RWPE2 (cell line): ENCODE measurements at regions not wholly inside any gene's neighbourhood (a gene's known extent, or its start where the extent isn't known, plus 50 kb on each side); places are given as distances from the start of the nearest gene placed in this dataset.
"Not testable (repeated sequence)": the region's sequence is repeated elsewhere in the genome, so short reads cannot be mapped to it uniquely, and the experiment has no call there.

ENCODE experiments used
- ATAC-seq: fragments of 200-7000 bp; cut with Tn5 transposase; 3 replicates; pipeline ENCODE4 v1.9.1; 2021; ENCODE audit warnings: low read depth
- DNase-seq: peaks from one replicate; pipeline ENCODE4 v3.0.0-alpha.2; 2020; ENCODE audit warnings: low spot score
- H3K27ac ChIP-seq: fragments of 450-650 bp; 2 replicates; pipeline ENCODE4 v1.5.1; 2017; ENCODE audit warnings: mild to moderate bottlenecking; ENCODE audit not compliant: poor library complexity, severe bottlenecking
- H3K27me3 ChIP-seq: fragments of 250-450 bp; sonication (Bioruptor Pico); 2 replicates; pipeline ENCODE4 v1.5.1; 2021; ENCODE audit warnings: mild to moderate bottlenecking, moderate library complexity; ENCODE audit not compliant: insufficient read depth, poor library complexity, severe bottlenecking
- H3K36me3 ChIP-seq: fragments of 250-450 bp; sonication (Bioruptor Pico); 2 replicates; pipeline ENCODE4 v1.5.1; 2020; ENCODE audit warnings: low read depth, mild to moderate bottlenecking, moderate library complexity
- H3K4me1 ChIP-seq: fragments of 250-450 bp; sonication (Bioruptor Pico); 2 replicates; pipeline ENCODE4 v1.5.1; 2021; ENCODE audit warnings: mild to moderate bottlenecking, moderate library complexity; ENCODE audit not compliant: insufficient read depth, poor library complexity, severe bottlenecking
- H3K4me3 ChIP-seq: fragments of 250-450 bp; sonication (Bioruptor Pico); 2 replicates; pipeline ENCODE4 v1.5.1; 2021; ENCODE audit warnings: mild to moderate bottlenecking, moderate library complexity; ENCODE audit not compliant: severe bottlenecking
- H3K9me3 ChIP-seq: fragments of 250-450 bp; sonication (Bioruptor Pico); 2 replicates; pipeline ENCODE4 v1.5.1; 2021; ENCODE audit warnings: mild to moderate bottlenecking, moderate library complexity; ENCODE audit not compliant: severe bottlenecking
- TF ChIP-seq, protein P1 (sequence below): fragments of 450-650 bp; IDR thresholded peaks from one replicate; pipeline ENCODE4 v1.5.1; 2017; ENCODE audit warnings: mild to moderate bottlenecking, moderate library complexity; ENCODE audit not compliant: poor library complexity, severe bottlenecking

DNA sequence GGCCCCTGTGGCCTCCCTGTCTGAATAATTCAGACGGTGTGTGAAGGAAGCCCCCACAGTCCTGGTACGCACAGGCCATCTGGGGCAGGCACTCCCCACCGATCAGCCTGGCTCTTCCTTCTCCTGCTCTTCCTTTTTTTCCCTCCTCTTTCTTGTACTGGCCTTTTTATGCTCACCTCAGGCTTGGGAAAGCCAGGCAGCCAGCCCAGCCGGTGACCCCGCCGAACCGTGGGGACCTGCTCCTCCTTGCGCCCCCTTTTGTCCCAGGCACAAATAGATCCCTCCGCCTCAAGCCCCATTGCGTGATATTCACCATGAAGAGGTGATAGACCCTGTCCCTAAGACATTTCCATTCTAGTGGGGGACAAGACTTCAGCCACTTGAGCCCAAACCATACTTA, 80.2 kb upstream of the BRD7 start:
- ATAC-seq (no peak), DNase-seq (no peak)
- Histone ChIP-seq H3K27me3 (no peaks in the 10 kb centered on the region), H3K4me1 (no peaks in the 10 kb centered on the region), H3K9me3 (no peaks in the 10 kb centered on the region), H3K27ac (no peak overlapping the region), H3K36me3 (no peaks in the 10 kb centered on the region), H3K4me3 (no peak overlapping the region)
- TF ChIP-seq, protein P1, sequence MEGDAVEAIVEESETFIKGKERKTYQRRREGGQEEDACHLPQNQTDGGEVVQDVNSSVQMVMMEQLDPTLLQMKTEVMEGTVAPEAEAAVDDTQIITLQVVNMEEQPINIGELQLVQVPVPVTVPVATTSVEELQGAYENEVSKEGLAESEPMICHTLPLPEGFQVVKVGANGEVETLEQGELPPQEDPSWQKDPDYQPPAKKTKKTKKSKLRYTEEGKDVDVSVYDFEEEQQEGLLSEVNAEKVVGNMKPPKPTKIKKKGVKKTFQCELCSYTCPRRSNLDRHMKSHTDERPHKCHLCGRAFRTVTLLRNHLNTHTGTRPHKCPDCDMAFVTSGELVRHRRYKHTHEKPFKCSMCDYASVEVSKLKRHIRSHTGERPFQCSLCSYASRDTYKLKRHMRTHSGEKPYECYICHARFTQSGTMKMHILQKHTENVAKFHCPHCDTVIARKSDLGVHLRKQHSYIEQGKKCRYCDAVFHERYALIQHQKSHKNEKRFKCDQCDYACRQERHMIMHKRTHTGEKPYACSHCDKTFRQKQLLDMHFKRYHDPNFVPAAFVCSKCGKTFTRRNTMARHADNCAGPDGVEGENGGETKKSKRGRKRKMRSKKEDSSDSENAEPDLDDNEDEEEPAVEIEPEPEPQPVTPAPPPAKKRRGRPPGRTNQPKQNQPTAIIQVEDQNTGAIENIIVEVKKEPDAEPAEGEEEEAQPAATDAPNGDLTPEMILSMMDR = no peak

DNA sequence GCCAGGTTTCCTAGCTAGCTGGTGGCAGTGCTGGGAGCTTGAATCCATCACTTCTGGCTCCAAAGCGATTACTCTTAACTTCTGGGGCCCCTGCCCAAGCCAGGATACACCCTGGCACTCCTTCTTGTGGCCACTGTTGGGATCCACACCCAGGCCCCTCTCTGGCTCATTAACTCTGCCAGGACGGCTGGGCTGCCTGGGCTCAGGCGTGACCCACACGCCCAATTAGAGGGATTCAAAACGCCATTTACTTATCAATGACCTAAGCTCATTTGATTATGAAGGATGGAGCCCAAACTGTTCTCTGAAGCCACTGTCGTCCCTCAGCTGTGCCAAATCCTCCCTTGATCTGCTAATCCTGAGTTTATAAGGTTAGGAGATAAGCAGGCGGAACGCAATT, 79.7 kb upstream of the BRD7 start:
- H3K4me1 ChIP-seq = no peaks in the 10 kb centered on the region
- ATAC-seq (peak; percentile 72; the same call in 2 of the 3 replicates), DNase-seq (no peak)
- no peaks in the 10 kb centered on the region for H3K9me3 ChIP-seq
- H3K27ac ChIP-seq = no peak overlapping the region
- no peaks in the 10 kb centered on the region for H3K27me3 ChIP-seq
- TF ChIP-seq, protein P1 = peak; percentile 17
- H3K4me3 ChIP-seq = no peak overlapping the region
- H3K36me3 ChIP-seq = no peaks in the 10 kb centered on the region

DNA sequence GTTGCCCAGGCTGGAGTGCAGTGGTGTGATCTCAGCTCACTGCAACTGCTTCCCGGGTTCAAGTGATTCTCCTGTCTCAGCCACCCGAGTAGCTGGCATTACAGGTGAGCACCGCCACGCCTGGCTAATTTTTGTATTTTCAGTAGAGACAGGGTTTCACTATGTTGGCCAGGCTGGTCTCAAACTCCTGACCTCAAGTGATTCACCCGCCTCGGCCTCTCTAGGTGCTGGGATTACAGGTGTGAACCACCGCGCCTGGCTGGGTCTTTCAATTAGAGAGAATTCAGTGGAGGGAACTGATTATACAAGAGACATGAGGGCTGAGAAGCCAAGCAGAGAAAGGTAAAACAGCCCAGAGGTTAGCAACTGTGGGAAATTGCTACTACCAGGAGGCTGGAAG, 78.6 kb upstream of the BRD7 start:
- not testable (repeated sequence) for H3K36me3 ChIP-seq, H3K27ac ChIP-seq, H3K9me3 ChIP-seq, H3K4me1 ChIP-seq, DNase-seq, H3K4me3 ChIP-seq, H3K27me3 ChIP-seq, ATAC-seq

DNA sequence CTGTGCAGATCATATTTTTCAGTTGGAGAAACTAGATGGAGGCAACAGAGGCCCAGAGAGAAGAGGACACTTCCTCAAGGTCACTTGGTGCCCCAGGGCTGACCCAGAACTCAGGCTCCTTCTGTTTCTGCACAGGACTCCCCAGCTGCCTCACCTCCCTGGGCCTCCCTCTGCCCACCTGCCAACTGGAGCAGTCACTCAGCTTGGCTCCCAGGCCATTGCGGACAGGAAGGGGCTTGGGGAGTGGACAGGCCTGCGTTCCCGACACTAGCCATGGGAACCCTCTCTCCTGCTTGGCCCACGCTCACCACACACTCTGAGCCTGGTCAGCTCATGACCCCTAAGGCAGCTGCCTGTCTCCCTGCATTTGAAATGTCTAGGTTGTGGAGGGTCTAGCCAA, 78.1 kb upstream of the BRD7 start:
- Histone ChIP-seq H3K36me3 (no peaks in the 10 kb centered on the region), H3K4me3 (no peak overlapping the region), H3K27me3 (no peaks in the 10 kb centered on the region)

DNA sequence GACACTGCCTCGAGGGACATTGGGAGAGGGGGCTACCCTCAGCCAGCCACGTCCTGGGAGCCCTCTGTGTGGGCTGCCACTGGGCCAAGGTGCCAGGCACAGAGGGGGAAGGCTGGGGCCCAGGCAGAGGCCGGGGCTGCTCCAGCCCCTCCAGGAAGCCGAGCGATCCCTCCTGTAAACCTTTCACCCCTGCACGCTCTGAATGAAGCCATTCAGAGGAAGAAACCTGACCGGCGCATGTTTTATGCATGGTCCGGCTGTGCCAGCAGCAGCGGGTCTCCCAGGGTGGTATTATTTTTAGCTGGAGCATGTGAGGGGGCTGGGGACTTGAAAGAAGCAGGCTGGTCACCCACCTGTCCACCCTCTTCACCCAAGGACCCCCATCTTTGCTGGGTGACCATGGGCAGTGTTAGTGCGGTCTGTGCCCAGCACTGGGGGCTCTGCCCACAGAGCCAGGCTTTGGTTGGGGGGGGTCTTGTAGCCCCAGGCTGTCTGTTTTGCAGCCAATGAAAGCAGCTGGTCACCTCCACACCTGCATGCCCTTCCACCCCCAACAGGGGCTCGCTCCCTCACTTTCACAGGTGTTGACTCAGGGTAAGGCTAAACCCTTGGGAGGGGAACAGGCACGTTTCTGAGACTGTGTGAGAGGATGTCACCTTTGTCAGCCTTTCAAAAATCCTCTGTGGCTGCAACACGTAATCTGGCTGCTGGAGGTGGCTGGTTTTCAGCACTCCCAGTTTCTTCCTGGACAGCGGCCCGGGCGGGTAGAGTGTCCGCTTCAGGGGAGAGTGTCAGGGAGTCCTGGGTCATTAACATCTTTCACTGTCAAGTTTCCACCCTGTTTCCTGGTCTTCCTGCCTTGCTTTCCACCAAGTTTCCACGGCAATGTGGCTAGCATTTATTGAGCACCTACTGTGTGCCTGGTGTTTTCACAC, 77.1 kb upstream of the BRD7 start:
- Histone ChIP-seq H3K27me3 (no peaks in the 10 kb centered on the region), H3K4me1 (no peaks in the 10 kb centered on the region), H3K9me3 (no peaks in the 10 kb centered on the region), H3K4me3 (no peak overlapping the region), H3K36me3 (no peaks in the 10 kb centered on the region), H3K27ac (no peak overlapping the region)
- TF ChIP-seq, protein P1 = no peak
- no peak for ATAC-seq
- DNase-seq = no peak

More for the DNA sequence above, 78.1 kb upstream of the BRD7 start:
- DNase-seq (no peak), ATAC-seq (no peak)
- Histone ChIP-seq H3K9me3 (no peaks in the 10 kb centered on the region), H3K27ac (no peak overlapping the region), H3K4me1 (no peaks in the 10 kb centered on the region)
- TF ChIP-seq, protein P1 = no peak
